HEK293T (cell line): ENCODE measurements at regions not wholly inside any gene's neighbourhood (a gene's known extent, or its start where the extent isn't known, plus 50 kb on each side); places are given as distances from the start of the nearest gene placed in this dataset.

Source experiments
- ELF4 ChIP-seq: fragments of 450-650 bp; IDR thresholded peaks from 2 replicates; pipeline ENCODE4 v1.6.1; 2017; ENCODE audit warnings: antibody characterized with exemption
- SP1 ChIP-seq: fragments of 450-650 bp; IDR thresholded peaks from 2 replicates; pipeline ENCODE4 v1.6.1; 2017
- SUZ12 ChIP-seq: fragments of 450-650 bp; IDR thresholded peaks from 2 replicates; pipeline ENCODE4 v1.6.1; 2016; ENCODE audit warnings: mild to moderate bottlenecking

GRCh38 chr2:239853706-239854327 is 171.3 kb downstream of the NDUFA10 start:
- TF ChIP-seq SP1 = no peak
- no peak for TF ChIP-seq SUZ12
- TF ChIP-seq ELF4 = no peak
